GM12875 (cell line): ENCODE measurements at regions not wholly inside any gene's neighbourhood (a gene's known extent, or its start where the extent isn't known, plus 50 kb on each side); places are given as distances from the start of the nearest gene placed in this dataset.

Source experiments
- H3K4me3 ChIP-seq: one replicate; pipeline ENCODE4 v1.5.1; 2011; ENCODE audit warnings: low read depth, low read length, control low read depth
- CTCF ChIP-seq: IDR thresholded peaks from 2 replicates; pipeline ENCODE4 v1.5.1; 2011; ENCODE audit warnings: low read depth, mild to moderate bottlenecking, control low read depth, inconsistent platforms, low read length, moderate library complexity, borderline replicate concordance; ENCODE audit not compliant: insufficient read depth

- no peak overlapping the region for H3K4me3 ChIP-seq
- TF ChIP-seq CTCF = no peak
Measured at GRCh38 chr13:80612804-80613203, 271.9 kb upstream of the SPRY2 start.

GRCh38 chr13:80611310-80611709 lies 270.4 kb upstream of the SPRY2 start:
- H3K4me3 ChIP-seq = no peak overlapping the region
- TF ChIP-seq CTCF = no peak

GRCh38 chr13:80605716-80606115 lies 264.8 kb upstream of the SPRY2 start:
- TF ChIP-seq CTCF = no peak

GRCh38 chr13:80605011-80605410 lies 264.1 kb upstream of the SPRY2 start:
- no peak overlapping the region for H3K4me3 ChIP-seq
- TF ChIP-seq CTCF = no peak

More at GRCh38 chr13:80605716-80606115, 264.8 kb upstream of the SPRY2 start:
- H3K4me3 ChIP-seq = no peak overlapping the region

- TF ChIP-seq CTCF = no peak
- H3K4me3 ChIP-seq = no peak overlapping the region
Measured at GRCh38 chr13:80604098-80604497, 263.2 kb upstream of the SPRY2 start.

- H3K4me3 ChIP-seq = no peak overlapping the region
- TF ChIP-seq CTCF = no peak
Measured at GRCh38 chr13:80603351-80603750, 262.4 kb upstream of the SPRY2 start.

GRCh38 chr13:80599765-80600164 lies 258.8 kb upstream of the SPRY2 start:
- no peak for TF ChIP-seq CTCF
- no peak overlapping the region for H3K4me3 ChIP-seq
